ENCODE measurements at regions not wholly inside any gene's neighbourhood (a gene's known extent, or its start where the extent isn't known, plus 50 kb on each side); places are given as distances from the start of the nearest gene placed in this dataset.
"Not testable (repeated sequence)": the region's sequence is repeated elsewhere in the genome, so short reads cannot be mapped to it uniquely, and the experiment has no call there.

DNA sequence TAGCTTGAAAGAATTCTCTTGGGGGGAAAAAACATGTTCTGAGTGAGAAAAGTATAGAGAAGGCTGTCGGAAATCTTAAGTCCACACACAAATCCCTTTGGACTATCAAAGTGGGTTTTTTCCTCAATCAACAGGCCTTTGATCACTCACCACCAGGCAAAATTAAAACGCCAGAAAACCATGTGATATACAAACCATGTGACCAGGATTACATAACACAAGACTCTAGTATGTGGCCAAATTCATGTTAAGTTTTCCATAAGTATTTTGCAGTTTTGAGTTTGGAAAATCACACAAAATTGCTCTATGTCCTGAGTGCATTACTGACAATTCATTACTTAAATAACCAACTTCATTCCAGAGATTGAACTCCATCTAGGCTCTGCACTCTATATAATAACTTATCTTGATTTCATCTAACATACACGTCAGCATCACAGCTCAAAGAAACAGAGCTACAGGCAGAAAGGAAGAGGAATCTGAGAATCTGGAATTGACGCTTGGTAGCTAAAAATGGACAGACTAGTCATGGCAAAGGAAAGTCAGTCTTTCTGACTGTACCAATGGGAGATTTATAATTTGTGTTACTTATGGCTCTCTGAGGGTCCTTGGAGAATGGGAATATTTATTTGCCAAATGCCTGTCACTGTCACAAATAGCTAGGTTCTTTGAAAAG, 383.5 kb downstream of the SFMBT2 start:
- no peak for DNase-seq (ENCODE audit: low read depth)

DNA sequence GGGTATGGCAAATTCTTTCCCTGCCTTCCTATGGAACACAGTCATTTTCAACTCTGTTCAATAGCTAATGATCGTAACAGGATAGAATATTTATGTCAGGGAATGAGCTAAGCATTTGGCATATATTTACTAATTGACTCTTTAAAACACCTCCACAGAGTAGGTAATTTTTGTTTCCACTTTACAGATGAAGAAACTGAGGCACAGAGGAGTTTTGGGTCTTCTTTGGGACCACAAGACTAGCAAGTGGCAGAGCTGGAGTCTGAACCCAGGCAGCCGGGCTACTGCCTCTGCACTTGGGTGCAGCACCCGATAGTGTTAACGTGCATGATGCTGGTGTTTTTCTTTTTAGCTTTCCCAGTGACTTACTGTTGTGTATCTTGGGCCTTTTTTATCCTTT, 384.0 kb downstream of the SFMBT2 start:
- DNase-seq (ENCODE audit: low read depth): no peak

DNA sequence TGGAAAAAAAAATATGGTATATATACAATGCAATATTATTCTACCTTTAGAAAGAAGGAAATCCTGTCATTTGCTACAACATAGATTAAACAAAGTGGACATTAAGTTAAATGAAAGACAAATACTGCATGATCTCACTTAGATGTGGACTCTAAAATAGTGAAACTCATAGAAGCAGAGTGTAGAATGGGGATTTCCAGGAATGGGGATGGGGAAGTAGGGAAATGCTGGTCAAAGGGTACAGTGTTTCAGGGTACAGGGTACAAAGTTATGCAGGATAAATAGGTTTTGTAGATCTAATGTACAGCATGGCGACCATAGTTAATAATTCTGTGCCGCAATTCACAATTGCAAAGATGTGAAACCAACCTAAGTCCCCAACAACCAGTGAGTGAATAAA, 385.5 kb downstream of the SFMBT2 start:
- DNase-seq (ENCODE audit: low read depth): no peak

DNA sequence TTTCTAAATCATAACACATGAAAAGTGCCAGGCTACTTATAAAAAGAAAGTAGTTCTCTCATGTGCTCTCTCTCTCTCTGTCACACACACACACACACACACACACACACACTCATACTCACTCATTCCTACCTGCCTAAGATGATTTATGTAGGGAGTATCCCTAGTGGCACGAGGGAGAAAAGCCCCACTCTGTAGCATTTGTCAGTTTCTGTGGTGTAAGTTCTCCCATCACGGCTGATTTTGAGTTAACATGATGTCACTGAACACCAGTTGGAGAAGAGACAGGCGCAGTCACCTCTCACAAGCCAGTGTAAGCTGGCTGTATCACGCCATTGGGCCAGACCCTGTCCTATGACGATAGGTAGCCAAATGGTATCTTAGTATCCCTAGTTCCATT, 395.4 kb downstream of the SFMBT2 start:
- no peak for DNase-seq (ENCODE audit: low read depth)

DNA sequence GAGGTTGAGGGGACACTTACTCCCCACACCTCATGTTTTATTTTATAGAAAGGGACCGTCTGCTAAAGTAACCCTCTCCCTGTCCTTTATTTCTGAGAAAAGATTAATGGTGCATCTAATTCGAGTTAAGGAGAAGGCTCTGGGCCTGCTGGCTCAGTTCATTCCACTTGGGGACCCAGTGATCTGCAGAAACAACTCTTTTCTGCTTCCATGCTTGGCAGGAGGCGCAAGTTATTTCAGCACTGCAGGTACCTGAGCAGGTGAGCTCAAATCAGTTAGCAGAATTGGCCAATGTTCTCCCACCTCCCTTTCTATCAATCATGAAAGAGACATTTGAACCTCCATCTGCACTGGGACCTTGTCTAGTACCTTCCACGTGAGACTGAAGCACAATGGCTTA, 396.1 kb downstream of the SFMBT2 start:
- DNase-seq (ENCODE audit: low read depth): no peak

DNA sequence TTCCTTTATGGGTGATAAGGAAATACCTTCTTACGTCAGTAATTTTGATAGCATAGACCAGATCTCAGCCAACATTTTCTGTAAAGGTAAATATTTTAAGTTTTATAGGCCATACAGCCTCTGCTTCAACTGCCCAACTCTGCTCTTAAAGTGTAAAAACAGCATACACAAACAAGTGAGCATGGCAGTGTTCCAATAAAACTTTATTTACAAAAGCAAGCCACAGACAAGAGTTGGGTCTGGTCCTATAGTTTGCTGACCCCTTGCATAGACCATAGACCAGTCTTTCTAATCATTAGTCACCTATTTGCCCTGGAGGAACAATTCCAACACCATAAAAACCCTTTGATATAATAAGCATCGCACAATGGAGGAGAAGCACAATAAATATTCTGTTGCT, 398.8 kb downstream of the SFMBT2 start:
- no peak for DNase-seq (ENCODE audit: low read depth)

DNA sequence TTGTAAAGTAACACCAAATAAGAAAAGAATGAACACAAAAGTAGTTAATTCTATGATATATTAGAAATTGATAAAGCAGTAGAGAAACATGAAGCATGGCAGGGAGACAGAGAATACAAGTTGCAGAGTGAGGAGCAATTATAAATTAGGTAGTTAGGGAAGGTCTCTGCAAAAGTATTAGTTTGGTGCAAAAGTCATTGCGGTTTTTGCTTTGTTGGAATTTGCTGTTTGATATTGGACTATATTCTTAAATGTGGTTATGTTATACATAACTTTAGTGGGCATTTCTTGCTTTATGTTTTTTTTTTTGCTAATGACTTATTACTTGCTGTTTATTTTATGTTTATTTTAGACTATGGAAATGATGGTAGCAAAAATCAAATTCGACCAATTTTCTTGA, 402.2 kb downstream of the SFMBT2 start:
- no peak for DNase-seq (ENCODE audit: low read depth)

DNA sequence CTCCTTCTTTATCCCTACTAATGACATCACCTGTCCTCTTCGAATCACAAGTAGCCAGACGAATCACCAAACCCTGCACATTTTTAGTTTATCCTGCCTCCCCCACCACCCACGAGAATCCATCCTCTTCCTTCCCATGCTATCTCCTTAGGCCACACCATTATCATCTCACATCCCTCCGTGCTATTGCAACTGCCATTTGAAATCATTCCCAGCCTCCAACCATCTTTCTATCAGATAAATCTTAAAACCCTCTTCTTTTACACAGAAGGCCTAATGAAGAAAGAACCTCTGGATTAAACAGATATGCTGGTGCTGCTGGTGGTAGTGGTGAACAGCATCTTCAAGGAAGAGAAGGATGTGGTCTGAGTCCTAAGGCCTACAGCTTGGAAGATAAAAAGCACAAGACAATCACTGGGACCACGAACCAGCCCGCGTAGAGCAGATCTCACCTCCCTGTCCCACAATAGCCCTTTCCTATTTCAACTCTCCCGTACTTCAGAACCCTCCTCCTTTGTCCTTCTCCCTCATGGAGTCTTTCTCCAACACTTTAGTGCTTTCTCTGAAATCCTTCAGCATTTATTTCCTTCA, 403.1 kb downstream of the SFMBT2 start:
- no peak for DNase-seq (ENCODE audit: low read depth)

DNA sequence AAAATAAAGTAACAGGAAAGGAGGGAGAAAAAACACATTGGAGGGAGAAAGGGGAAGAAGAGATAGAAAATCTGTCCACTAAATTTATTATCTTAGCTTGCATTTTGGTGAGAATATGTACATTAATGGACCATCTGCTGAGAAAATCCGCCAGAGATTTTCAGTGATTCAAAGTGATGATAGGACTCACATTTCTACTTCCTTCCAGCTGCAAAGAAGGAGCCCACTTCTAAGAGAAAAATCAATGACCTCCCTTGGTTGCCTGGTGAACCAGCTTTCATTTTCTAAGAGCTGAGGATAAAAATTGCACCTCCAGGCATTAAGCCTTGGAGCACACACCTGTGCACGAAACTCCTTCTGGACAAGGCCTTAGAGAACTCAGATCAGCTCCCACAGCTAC, 404.3 kb downstream of the SFMBT2 start:
- DNase-seq (ENCODE audit: low read depth): no peak

DNA sequence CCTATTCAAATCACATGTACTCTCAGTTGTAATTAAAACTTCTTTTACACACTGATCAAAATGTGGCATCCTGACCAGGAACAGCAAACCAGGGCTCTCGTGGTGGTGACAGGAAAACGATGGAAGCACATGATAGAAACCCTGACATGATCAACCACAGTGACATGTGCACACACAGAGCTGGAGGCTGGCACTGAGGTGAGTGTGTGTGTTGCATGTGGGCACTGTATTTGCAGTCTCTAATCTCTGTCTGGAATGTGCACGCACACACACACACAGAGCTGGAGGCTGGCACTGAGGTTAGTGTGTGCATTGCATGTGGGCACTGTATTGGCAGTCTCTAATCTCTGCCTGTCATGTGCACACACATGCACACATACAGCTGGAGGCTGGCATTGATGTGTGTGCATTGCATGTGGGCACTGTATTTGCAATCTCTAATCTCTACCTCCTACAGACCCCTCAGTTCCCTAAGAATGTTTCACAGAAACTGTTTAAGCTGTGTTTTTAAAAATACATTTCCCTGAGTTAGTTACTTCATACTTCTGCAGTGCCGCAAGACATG, 406.9 kb downstream of the SFMBT2 start:
- no peak for DNase-seq (ENCODE audit: low read depth)

DNA sequence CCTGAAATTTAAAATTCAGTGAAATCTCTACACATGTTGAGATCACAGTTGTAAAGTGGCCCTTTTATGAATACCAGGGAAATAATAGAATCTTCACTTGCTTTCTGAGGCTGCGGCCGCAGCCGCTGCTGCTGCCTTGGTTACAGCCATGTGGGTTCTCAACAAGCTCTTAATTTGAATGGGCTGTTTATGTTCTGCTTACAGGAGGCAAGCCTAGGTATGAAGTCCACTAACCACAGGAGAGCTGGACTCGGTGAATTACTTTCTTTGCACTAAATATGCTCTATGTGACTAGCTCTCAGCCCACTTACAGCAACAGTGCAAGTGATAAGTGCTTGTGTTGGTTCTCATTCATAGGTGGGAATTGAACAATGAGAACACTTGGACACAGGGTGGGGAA, 410.8 kb downstream of the SFMBT2 start:
- DNase-seq (ENCODE audit: low read depth): no peak

DNA sequence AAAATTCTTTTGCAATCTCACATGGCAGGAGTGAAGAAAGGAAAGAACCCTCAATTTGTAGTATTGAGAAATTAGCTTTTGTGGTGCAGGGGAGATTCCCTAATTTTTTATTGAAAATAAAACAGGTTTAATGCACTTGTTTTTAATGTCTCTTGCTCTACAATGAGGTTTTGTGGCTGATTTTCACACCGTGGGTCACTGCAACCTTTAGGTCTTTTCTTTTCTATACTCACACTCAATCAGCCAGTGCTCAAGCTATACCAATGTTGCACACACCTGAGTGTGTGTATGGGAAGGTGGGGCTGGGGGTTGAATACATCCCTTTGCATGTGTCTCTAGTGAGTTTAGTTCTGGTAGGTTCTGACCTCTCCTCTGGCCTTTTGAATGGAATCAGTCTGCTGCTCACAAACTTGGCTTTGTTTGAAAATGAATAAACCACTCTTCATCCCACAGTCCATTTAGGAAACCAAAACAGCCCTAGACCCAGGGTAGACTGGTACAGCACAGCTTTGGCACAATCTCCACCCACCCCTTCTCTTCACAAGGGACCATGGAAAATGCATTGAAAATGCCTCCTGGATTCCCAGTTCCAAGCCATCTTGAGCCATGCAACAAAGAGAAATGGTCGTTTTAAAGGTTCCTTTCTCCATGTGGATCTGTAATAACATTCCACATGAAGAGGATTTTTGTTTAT, 411.5 kb downstream of the SFMBT2 start:
- no peak for DNase-seq (ENCODE audit: low read depth)

DNA sequence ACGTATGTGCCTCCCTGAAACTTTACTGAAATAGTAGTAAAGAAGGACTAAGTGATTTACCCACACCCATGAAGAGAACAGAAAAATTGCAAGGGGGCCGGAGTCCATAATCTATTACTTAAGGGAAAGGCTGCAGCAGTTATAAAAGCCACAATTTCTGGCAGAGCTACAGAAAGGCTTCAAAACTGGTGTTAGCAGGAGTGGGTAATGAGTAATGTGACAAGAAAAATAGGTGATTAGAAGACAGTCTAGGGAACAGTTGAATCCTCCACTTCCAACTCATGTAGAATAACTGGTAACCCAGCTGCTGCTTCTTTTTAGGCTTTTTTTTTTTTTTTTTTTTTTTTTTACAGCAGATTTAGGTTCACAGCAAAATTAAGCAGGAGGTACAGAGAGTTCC, 413.3 kb downstream of the SFMBT2 start:
- no peak for DNase-seq (ENCODE audit: low read depth)

DNA sequence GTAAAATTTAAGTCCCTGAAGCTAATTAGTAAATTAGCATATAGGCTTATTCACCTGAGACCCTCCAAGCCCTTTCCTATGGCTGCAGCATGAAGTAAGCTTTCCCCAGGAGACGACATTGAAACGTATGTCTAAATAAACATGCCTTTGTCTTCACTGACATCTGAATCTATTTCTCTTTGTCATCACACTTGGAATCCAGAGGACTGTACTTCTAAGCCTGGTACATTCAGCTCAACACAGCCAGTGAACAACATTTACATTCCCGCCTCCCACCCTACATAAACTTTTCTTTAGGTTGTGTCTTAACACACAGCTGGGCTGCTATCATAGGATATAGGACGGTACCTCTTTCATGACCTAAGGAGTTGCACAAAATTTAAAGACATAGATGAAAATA, 414.4 kb downstream of the SFMBT2 start:
- no peak for DNase-seq (ENCODE audit: low read depth)

DNA sequence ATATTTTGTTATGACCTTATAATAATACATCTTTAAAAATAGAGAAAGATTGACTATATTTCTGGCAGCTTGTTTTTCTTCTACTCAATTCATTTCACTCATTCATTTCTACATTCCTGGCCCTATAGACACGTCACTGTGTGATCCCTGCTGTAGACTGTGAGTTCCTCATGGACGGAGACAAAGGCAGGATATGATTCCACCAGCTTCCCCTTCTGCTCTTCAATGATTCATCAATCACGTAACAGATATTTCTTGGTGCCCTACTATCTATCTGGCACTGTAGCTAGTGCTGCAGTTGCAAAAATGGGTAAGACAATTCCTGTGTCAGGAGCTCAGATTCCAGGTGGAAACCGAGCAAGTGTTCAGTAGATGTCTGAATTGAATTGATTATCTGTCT, 415.0 kb downstream of the SFMBT2 start:
- no peak for DNase-seq (ENCODE audit: low read depth)

DNA sequence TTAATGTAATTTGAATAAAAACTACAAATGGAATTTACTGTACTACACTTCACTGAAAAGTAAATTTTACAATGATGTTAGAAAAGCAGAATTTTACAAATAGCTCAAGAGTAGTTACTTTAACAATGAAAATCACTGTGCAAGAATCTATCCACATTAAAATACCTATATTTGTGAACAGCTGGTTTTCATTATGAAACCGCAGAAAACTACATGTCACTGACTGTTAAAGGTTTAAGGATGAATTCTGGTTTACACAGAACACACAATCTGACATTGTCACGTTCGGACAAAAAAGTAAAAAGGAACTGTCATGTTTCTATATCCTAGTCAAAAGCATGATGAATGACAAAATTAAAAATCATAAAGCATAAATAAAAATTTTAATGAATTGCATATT, 415.3 kb upstream of the PRKCQ start:
- no peak for DNase-seq (ENCODE audit: low read depth)

DNA sequence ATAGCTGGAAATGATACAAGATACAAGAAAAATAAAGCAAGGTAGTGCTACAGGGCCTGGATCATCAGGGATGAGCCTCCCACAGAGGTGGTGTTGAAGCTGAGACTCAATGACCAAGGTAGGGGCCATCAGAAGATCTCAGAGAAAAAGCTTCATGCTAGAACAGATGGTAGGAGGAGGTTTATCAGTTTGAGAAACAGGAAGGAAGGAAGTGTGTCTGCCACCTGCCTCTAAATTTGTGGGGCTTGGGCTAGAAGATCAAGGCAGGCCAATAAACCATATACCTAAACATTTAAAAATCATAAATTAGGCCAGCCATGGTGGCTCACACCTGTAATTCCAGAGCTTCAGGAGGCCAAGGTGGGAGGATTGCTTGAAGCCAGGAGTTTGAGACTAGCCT, 410.8 kb upstream of the PRKCQ start:
- DNase-seq (ENCODE audit: low read depth): no peak

DNA sequence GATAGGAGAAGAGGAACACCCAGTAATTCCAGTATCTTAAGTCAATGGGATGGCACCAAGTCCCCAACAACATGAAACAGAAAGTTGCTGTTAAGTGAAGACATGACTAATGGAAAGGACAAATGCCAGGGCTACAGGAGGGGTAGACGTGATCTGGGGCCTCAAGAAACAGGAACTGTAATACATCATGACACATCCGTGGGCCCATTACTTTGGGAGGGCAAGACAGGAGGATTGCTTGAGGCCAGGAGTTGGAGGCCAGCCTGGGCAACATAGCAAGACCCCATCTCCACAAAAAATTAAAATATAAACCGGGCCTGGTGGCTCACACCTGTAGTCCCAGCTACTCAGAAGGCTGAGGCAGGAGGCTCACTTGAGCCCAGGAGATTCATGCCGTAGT, 408.6 kb upstream of the PRKCQ start:
- no peak for DNase-seq (ENCODE audit: low read depth)

DNA sequence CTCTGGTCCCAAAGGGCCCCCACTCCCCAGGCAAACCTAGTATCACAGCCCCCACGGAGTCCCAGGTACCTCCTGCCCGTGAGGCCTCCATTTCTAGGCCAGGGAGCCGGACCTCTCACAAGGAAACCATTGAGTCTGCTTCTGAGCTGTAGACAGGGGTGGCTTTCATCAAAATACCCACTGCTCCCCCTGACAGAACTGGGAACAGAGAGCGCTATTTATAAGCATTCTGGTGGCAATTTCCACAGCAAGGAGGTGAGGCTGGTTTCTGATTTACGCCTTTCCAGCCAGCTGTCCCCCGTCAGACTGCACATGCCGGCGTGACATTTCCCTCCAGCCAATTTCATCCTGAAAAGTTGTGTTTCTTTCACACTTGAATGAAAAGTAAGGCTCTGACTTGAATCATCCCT, 407.5 kb upstream of the PRKCQ start:
- DNase-seq (ENCODE audit: low read depth): no peak

DNA sequence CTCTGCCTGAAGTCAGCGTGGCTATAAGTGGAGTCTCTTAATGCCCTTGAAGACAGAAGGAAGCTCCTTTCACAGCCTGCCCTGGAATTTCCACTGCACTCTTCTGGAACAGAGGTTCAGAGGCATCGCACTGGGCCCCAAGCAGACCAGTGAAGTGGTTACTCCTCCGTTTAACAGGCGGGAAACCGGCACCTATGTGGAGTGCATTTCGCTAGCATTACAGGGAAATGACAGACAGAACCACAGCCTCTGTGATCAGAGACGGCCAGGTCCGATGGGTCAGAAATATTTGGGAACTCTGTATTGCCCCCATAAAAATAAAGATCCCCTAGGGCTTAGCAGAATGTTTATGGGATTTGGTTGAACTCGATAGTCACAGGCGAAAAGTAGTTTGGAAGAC, 406.9 kb upstream of the PRKCQ start:
- DNase-seq (ENCODE audit: low read depth): no peak

DNA sequence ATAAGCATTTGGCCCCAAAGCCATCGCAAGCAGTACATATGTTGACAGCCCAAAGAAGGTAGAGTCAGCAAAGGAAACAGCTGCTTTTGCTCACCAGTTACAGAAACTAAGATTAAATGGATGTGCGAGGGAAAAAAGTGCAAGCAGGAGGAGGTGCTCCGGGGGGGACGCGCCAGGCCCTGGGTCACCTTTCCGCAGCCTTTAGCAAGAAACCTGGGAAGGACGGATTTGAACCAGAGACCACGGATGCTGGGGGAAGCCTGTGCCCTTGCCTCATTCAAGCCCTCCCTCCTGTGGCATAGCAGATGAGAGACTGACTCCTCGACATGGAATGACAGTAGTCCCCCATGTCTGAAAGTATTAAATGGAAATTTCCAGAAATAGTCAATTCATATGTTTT, 405.6 kb upstream of the PRKCQ start:
- DNase-seq (ENCODE audit: low read depth): no peak

DNA sequence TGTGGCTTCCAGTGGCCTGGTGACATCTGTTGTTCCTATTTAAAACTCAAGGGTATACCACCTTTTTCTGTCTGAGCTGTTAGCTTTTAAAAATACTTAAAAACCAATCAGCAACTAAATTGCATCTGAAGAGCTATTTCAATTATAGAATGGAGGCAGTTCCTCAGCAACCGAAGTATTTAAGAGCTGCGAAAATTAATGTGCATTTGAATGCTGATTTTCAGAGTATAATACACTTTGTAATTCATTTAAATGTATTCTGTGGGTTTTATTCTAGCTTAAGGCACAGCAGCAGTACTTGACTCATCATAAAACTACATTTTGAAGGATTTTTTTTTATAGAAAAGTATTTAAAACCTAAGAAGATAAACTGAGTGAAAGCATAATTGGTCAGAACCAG, 404.9 kb upstream of the PRKCQ start:
- DNase-seq (ENCODE audit: low read depth): no peak

DNA sequence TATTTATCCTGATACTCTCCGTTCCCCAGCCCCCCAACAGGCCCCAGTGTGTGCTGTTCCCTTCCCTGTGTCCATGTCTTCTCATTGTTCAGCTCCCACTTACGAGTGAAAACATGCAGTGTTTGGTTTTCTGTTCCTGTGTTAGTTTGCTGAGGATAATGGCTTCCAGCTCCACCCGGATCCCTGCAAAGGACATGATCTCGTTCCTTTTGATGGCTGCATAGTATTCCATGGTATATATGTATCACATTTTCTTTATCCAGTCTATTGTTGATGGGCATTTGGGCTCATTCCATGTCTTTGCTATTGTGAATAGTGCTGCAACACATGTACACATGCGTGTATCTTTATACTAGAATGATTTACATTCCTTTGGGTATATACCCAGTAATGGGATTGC, 403.9 kb upstream of the PRKCQ start:
- DNase-seq (ENCODE audit: low read depth): not testable (repeated sequence)

DNA sequence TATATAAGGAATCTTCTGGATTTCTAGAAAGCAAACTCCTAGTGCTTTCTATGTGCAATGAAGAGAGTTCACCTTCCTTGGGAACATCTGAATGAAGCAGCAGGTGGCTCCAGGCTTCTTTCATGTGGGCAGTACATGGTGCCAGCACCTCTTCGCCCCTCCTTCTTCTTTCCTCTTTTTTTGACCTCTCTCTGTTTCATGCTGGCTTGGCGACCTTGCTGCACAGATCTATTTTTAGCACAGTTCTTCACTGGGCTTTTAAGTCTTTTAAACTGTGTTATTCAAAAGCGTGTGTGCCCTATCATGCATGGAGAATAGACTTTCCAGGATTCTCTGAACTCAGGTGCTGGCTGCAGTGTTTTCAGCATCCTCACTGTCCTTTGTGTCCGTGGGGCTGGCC, 400.3 kb upstream of the PRKCQ start:
- no peak for DNase-seq (ENCODE audit: low read depth)
